ENCODE measurements at regions not wholly inside any gene's neighbourhood (a gene's known extent, or its start where the extent isn't known, plus 50 kb on each side); places are given as distances from the start of the nearest gene placed in this dataset.

DNA sequence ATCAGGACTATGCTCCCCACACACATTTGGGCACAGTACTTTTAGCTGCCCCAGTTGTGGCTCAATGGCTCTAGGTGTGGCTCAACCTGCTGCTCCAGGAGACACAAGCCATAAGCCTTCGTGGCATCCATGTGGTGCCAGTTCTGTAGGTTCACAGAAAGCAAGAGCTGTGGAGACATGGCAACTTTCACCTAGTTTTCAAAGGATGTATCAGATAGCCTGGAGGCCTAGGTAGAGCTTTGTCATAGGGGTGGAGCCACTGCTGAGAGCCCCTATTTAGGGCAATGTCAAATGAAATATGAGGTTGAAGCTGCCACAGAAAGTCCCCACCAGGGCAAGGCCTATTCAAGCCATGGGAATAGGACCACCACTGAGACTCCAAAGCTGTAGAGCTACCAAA, 210.5 kb downstream of the LMO4 start:
- no peak for DNase-seq
- in situ Hi-C loops (cut with MboI; ENCODE audit: low pct_unique_long_range_greater_than_20kb, low sequenced_read_pairs), result no loop called here

DNA sequence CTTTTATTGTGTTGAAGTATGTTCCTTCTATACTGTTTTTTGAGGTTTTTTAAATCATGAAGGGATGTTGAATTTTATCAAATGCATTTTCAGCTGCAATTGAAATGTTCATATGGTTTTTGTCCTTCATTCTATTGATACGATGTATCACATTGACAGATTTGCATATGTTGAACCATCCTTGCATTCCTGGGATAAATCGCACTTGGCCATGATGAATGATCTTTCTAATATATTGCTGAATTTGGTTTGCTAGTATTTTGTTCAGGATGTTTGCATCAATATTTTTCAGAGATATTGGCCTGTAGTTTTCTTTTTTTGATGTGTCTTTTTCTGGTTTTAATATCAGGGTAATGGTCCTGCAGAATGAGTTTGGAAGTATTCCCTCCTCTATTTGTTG, 214.0 kb downstream of the LMO4 start:
- no peak for DNase-seq
- in situ Hi-C loops (cut with MboI; ENCODE audit: low pct_unique_long_range_greater_than_20kb, low sequenced_read_pairs), result no loop called here

DNA sequence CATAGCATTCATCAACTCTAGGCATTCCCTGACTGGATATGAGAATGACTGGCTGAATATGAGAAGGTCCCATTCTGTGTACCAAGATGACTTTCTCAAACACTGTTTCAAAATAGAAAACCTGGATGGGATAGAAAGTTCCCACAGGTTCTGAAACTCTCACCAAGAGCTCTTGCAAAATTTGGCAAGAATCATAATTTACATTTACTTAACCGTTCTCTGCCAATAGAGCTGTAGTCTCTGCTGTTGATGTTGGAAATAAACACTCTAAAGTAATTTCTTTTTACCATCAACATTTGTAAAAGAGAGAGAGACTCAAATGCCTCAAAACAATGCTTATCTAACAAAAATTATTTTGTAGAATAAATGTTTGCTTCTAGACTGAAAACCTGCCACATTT, 221.1 kb downstream of the LMO4 start:
- in situ Hi-C loops (cut with MboI; ENCODE audit: low pct_unique_long_range_greater_than_20kb, low sequenced_read_pairs), result no loop called here
- DNase-seq, result no peak

DNA sequence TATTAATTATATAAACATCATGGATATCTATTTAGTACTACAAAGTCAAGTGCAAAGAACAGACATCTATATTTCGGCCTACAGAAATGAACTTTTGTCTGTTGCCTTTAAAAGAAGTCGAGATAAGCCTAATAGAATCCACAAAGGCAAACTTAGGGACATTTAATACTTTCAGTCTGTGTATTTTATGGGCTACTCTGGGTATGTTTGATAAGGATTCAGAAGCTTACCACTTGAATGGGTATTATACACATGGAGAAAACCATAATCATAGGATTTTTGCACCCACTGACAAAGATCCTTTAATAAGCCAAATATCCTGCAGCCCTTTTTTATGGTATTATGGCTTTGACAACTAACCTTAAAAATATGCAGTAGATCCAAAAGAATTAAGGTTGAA, 224.8 kb downstream of the LMO4 start:
- no peak for DNase-seq
- in situ Hi-C loops (cut with MboI; ENCODE audit: low pct_unique_long_range_greater_than_20kb, low sequenced_read_pairs), result no loop called here

DNA sequence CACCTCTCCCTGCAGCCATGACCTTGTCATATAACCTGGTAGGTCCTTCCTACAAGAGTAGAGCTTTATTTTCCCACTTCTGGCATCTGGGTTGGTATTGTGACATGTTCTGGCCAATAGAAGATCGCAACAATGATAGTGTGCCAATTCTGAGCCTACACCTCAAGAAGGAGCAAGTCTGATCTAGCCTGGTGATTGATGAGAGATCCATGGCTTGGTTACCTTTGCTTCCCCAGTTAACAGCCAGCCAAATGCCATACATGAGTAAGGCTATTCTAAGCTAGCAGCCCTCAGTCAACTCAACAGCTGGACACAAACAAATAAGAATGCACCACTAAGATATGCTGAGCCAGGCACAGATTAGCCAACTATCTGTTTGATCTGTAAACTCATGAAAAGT, 226.7 kb downstream of the LMO4 start:
- in situ Hi-C loops (cut with MboI; ENCODE audit: low pct_unique_long_range_greater_than_20kb, low sequenced_read_pairs), result no loop called here
- no peak for DNase-seq

DNA sequence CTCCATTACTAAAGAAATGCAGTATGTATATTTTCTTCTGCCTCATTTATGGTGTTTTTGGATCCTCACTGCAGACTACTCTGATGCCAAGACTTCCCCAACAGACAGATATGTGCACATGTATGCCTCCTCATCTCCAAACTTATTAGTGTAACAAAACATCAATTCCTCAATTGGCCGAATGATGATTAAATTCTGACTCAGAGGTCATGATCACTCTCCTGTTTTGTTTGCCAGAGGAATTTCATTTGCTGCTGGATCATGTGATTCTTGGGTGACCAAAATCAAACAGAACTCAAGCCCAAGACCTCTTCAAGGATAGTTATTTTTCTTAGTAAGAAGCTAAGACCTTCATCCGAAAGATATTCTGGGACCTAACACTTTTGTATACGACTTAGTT, 227.6 kb downstream of the LMO4 start:
- no peak for DNase-seq
- in situ Hi-C loops (cut with MboI; ENCODE audit: low pct_unique_long_range_greater_than_20kb, low sequenced_read_pairs), result no loop called here

DNA sequence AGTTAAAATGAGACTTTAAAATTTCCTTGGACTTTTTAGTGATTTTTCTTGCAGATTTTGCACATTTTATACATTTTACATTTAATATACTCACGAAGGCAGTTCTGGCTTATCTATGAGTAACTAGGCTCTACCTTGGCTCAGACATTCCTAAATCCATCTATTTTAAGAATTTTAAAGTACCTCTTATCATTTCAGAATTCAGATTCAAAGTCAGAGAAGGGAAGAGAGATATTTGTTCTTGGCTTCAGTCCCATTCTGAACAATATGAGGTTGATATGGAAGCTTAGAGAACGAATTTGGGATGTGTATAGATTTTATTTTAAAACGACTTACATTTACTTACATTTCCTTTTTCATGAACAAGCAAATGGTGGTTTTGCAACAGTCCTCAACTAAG, 230.2 kb downstream of the LMO4 start:
- in situ Hi-C loops (cut with MboI; ENCODE audit: low pct_unique_long_range_greater_than_20kb, low sequenced_read_pairs), result no loop called here
- no peak for DNase-seq

DNA sequence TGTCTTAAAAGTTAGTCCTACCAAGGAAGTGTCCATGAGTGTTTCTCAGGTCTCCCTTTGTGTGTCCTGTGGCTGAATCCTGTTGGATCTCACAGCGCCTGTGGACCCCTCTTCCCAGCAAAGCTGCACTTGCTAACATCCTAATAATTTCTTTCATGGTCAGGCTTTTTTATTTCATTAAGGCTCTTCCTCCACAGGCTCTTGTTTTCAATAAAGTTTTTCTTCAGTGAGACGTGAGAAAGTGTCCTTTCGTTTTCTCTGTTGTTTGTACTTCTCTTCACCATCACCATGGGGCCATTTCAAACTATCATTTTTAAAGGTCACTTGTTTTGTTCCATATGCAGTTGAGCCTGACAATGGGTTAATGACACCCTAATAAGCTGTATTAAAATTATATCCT, 231.5 kb downstream of the LMO4 start:
- in situ Hi-C loops (cut with MboI; ENCODE audit: low pct_unique_long_range_greater_than_20kb, low sequenced_read_pairs), result no loop called here
- DNase-seq, result no peak

DNA sequence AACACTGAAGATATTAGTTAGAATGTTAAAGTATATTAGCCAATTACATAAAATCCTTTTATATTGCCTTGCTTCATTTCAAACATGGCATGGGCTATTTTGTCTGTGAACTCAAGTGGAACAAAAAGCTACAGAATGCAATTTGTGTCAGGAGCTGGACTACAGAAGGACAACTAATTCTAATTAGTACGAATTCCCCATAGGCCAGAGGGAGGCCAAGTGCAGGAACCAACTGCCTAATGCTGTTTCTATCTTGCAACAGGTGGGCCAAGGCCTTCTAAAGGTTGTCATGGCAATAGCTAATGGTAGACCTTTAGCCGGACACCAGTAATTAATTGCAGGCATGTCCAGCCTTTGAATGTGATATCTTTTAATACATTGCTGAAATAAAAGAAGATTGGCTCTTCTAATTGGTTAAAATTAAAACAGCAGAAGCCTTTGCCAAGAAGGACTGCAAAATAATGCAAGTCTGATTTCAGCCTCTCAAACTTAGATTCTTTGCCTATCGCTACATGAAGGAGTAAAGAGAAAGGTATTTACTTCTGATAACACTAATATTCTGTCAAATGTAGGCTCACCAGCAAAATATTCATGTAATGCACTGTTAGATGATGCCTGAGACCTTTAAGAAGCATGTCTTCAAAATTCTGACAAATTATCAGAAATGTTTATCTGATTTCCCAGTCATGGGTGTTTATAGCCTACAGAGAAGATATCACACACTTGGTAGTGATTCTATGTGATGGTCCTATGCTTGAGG, 232.1 kb downstream of the LMO4 start:
- in situ Hi-C loops (cut with MboI; ENCODE audit: low pct_unique_long_range_greater_than_20kb, low sequenced_read_pairs), result no loop called here
- no peak for DNase-seq

DNA sequence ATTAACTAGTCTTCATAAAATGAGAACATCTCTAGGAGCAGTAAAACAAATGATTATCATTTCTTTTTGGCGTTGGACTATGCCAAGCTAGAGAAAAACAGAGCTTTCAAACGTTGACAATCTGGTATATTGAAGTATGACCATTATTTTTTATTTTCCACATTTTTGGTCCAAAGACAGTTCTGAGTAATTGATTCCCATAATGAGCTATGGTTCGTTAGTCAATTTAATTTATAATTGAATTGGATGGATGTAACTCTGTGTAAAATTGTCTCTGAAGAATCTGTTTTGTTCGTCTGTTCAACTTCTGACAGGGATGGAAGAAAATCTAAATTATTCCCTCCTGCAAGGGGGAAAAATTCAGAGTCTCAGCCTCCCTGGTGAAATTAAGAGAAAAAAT, 234.5 kb downstream of the LMO4 start:
- in situ Hi-C loops (cut with MboI; ENCODE audit: low pct_unique_long_range_greater_than_20kb, low sequenced_read_pairs), result no loop called here
- DNase-seq, result no peak

DNA sequence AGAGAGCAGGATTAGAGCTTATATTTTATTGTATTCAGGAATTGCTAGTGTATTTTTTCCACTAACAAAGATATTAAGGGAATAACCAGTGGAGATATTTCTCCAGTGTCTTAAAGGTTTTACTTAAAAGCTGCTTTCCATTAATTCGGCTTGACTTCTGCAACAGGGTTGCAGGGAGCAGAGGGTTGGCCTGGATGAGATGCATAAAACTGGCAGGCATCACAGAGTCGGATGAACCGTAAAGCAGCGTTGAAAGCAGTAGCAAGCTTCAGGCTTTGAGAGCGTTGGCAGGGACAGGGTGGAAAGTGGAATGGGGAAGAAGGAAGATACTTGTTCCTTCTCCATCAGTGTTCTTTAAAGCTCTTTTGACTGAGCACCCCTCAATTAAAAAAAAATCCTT, 237.2 kb downstream of the LMO4 start:
- DNase-seq, result no peak
- in situ Hi-C loops (cut with MboI; ENCODE audit: low pct_unique_long_range_greater_than_20kb, low sequenced_read_pairs), result no loop called here

DNA sequence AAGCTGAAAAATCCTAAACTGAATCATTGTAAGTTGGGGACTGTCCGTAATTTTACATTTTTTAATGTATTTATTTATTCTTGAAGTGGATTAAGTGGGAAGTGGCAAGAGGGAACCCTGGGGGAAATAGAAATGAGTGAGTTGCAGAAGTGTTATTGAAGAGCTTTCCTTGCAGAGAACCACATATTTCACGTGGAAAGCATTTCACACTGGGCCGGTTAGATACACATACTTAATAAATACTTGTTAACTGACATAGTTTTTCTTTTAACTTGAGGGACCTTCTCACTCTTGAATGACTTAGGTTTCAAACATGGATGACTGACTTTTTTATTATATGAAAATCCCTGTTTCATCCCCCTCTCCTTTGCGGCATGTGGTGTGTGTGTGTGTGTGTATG, 239.3 kb downstream of the LMO4 start:
- in situ Hi-C loops (cut with MboI; ENCODE audit: low pct_unique_long_range_greater_than_20kb, low sequenced_read_pairs), result no loop called here
- no peak for DNase-seq

DNA sequence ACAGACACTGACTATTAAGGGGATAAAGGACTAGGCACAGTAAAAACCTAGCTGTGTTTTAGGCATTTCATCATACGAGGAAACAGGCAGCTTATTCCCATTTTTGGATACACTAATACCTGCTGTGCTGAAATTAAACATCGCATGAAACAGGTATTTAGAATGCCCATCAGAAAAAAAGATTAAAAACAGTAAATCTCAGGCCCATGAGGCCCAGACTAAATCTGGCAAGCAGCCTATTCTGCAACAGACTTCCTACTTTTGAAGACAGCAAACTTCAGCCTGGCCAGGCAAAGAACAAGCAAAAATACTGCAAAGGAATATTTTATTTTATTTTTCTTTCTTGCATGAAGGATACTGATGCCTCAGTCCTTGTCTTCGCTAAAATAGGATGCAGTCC, 240.2 kb downstream of the LMO4 start:
- in situ Hi-C loops (cut with MboI; ENCODE audit: low pct_unique_long_range_greater_than_20kb, low sequenced_read_pairs), result no loop called here

DNA sequence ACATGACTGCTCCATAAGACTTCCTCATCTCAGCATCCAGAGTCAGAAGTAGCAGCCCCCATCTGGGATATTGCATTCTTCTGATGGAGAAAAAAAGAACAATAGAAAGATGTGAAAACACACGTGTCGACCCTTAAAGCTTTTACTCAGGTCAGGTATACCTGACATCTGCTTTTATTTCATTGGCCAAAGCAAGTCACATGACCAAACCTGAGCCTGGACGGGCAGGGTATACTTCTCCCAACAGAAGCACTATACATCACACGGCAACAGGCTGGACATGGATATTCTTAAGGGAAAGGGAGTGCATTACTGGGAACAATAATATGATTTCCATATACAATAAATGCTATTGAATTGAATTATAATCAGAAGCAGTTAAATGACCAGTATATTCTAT, 243.3 kb downstream of the LMO4 start:
- DNase-seq, result no peak
- in situ Hi-C loops (cut with MboI; ENCODE audit: low pct_unique_long_range_greater_than_20kb, low sequenced_read_pairs), result no loop called here

More for the DNA sequence above, 240.2 kb downstream of the LMO4 start:
- no peak for DNase-seq

DNA sequence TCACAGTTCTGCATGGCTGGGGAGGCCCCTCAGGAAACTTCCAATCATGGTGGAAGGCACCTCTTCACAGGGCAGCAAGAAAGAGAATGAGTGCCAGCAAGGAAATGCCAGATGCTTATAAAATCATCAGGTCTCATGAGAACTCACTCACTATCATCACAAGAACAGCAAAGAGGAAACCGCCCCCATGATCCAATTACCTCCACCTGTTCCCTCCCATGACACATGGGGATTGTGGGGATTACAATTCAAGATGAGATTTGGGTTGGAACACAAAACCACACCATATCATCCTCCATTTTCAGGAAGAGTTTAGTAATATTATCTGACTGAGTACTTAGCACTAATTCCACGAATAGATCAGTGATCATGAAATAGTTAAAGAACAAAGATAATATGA, 244.2 kb downstream of the LMO4 start:
- DNase-seq, result no peak
- in situ Hi-C loops (cut with MboI; ENCODE audit: low pct_unique_long_range_greater_than_20kb, low sequenced_read_pairs), result no loop called here

DNA sequence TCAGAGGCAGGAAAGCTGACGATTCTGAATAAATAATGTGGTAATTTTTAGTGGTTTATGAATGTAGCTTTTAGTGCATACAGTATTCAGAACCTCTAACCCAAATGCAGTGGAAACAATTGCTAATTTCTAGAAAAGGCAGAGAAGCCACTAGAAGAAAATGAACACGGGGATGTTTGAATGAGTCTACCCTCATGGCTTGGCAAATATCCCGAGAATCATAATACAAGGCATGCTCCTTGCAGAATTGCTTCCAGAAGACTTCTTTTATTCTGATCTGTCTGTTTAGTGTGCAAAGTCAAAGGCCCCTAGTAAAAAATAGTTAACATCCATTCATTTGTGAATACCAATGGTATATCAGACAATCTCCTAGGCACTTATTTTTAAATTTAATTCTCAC, 246.8 kb downstream of the LMO4 start:
- no peak for DNase-seq
- in situ Hi-C loops (cut with MboI; ENCODE audit: low pct_unique_long_range_greater_than_20kb, low sequenced_read_pairs), result no loop called here

DNA sequence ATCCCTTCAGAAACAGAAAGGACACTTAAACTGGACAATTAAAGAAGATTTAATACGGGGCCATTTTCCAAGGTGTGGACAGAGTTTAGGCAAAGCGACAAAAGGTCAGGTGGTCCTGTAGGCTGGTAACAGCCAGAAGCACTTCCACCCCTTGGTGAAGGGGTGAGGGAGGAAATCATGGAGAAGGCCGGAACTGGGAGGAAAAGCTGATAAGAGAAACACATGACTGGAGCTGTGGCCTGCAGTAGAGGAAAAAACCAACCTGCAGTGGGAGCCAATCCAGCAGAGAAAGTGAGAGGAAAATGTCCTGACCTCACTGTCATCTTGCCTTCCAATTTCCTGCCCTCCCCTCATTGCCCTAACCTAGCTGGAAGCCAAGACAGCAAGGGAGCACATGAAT, 249.8 kb downstream of the LMO4 start:
- in situ Hi-C loops (cut with MboI; ENCODE audit: low pct_unique_long_range_greater_than_20kb, low sequenced_read_pairs), result no loop called here
- DNase-seq, result no peak

DNA sequence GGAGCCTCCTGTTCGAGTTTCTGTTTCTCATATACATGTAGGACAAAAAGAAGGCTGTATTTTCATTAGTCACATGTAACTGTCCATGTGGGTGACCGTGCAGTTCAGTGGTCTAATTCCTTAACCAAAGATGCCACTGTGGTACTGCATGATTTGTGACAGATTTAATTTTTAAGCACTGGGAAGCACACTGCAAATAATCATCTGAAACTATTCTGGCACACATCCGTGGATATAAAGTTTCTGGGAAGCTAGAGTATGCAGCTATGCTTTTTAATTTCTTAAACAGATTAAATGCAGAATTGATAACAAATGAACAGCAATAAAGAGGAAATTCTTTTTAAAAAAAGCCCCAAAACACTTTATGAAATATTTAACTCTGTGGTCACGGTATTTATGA, 254.8 kb downstream of the LMO4 start:
- in situ Hi-C loops (cut with MboI; ENCODE audit: low pct_unique_long_range_greater_than_20kb, low sequenced_read_pairs), result no loop called here
- no peak for DNase-seq

DNA sequence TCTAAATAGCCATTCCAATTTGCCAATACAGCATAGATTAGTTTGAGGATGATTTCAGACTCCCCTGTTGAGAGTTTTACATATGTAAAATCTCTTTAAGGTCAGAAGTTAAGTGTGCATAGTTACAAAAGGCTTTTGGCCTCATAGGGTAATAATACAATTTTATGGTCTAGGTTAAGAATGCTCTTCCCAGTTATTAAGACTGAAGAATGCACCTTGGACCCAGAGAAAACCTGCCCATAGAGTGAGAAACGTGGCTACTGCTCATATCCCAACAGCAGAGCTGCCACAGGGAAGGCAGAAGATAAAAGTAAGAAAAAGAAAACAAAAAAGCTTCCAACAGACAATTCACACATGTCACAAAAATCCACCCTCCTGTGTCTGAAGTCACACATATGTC, 255.9 kb downstream of the LMO4 start:
- DNase-seq, result no peak
- in situ Hi-C loops (cut with MboI; ENCODE audit: low pct_unique_long_range_greater_than_20kb, low sequenced_read_pairs), result no loop called here

DNA sequence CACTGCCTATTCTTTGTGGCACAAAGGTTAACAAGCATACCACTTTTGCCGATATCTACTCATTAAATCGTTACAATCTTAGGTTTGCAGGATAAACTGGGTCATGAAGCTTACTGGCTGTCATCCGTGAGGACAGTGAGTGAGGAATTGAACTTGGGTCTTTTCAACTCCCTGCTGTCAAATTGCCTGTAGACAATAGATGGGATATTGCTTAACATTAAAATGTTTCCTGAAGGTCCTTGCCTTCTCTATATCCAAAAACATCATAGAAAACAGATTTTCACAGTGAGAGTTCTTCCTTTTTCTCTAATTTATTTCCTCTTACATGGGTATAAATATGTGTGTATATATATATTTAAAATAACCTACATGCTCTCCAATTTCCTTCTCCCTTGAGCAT, 257.8 kb downstream of the LMO4 start:
- in situ Hi-C loops (cut with MboI; ENCODE audit: low pct_unique_long_range_greater_than_20kb, low sequenced_read_pairs), result no loop called here
- no peak for DNase-seq

DNA sequence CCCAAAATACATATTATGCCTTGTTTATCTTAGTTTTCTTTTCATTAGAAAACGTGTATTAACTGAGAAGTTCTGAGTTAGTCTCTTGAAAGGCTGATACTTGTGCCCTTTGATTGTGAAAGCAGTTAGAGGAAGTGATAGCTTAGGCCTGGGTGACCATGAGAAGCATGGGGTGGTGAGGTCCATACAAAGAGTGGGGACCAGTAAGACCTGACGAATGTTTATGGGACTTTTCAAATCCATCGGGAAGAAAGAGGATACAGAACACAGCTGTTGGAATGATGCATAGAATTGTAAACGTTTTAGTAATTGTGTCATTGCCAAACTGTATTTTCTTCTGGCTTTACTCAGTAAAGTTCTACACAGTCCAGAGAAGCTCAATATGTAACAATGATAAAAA, 259.8 kb downstream of the LMO4 start:
- no peak for DNase-seq
- in situ Hi-C loops (cut with MboI; ENCODE audit: low pct_unique_long_range_greater_than_20kb, low sequenced_read_pairs), result no loop called here

DNA sequence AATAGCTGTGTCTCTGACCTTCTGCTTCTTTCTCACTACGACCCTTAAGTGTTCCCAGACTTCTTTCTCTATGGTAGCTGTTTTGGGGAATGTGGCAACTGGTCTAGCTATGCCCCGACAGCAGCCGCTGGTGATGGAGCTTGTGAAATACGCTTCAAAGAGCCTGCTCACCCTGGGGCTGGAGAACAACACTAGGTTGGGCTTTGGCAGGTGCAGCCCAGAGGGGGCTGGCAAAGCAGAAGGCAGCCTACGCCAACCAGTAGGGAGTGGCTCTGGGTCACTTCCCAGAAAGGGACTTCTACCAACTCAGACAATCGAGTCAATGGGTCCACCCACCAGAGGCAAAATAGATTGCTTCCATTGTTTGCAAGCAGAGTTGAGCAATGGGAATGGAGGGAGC, 262.8 kb downstream of the LMO4 start:
- in situ Hi-C loops (cut with MboI; ENCODE audit: low pct_unique_long_range_greater_than_20kb, low sequenced_read_pairs), result no loop called here
- DNase-seq, result no peak
